ENCODE measurements at regions not wholly inside any gene's neighbourhood (a gene's known extent, or its start where the extent isn't known, plus 50 kb on each side); places are given as distances from the start of the nearest gene placed in this dataset.
"Not testable (repeated sequence)": the region's sequence is repeated elsewhere in the genome, so short reads cannot be mapped to it uniquely, and the experiment has no call there.

- no peak for DNase-seq
These were observed 248.7 kb upstream of the C2CD4B start for GRCh38 chr15:62413786-62414185.

DNA sequence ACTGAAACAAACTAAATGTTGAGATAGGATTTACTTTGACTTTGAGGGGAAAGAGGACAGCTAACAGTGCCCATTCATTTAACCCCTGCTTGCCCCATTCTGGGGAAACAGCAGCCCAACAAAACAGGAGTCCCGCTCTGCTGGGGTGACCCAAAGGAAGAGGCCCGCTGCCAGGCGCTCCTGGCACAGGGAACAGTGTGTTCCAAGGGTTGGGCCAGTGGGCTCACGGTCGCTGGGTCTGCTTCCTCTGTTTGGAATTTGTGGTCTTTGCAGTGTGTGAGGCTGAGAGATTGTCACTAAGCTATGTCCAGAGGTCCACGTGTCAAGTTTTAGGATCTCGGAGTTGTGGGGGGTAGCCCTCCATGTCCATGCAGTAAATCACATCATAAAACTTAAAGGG lies 250.4 kb upstream of the C2CD4B start:
- DNase-seq = no peak

GRCh38 chr15:62416526-62416925 lies 251.4 kb upstream of the C2CD4B start:
- DNase-seq = no peak

DNA sequence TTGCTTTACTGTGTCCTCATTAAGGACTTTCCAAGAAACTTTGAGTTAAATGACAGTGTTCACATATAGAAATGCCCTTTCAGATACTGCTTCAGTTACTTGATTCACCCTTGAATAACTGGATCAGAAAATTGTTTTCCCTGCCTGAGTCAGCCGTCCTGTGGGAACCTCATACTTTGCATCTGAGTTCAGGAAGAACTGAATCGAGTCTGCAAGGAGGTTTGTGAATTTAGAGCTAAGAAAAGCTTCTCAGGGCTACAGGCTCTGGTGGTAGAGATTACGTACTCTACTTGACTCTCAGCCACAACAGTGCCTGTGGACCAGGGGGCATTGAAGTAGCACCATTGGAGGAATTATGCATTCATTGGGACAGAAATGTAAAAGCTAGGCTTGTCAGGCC lies 252.4 kb upstream of the C2CD4B start:
- no peak for DNase-seq

- DNase-seq = not testable (repeated sequence)
These were observed 253.4 kb upstream of the C2CD4B start for GRCh38 chr15:62418496-62418895.

DNA sequence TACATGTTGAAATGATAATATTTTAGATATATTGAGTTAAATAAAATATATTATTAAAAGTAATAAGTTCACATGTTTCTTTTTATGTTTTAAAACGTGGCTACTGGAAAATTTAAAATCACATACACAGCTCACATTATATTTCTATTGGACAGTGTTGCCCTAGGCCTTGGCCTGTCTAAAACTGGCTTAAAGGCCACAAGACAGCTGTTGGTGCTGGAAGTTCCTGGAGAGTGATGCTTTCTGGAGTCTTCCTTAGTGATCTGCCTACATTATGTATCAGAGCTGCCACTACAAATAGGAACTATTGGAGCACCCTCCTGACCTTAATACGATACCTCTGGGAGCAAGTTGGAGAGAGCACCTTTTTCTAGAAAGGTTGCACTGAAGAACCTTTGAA lies 254.1 kb upstream of the C2CD4B start:
- no peak for DNase-seq

GRCh38 chr15:62420371-62420770 lies 255.3 kb upstream of the C2CD4B start:
- not testable (repeated sequence) for DNase-seq

DNA sequence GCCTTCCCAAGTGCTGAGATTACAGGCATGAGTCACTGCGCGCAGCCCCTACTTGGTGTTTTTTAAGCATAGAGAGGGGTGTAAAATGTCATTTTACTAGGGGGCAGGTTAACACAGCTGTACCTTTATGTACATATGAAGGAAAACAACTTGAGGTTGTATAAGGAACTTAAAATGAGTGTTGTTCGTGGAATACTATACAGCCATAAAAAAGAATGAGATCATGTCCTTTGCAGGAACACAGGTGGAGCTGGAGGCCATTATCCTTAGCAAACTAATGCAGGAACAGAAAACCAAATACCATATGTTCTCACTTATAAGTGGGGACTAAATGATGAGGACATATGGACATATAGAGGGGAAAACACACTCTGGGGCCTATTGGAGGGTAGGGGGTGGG lies 256.2 kb upstream of the C2CD4B start:
- DNase-seq = no peak

- no peak for DNase-seq
These were observed 261.4 kb upstream of the C2CD4B start for GRCh38 chr15:62426387-62426956.

GRCh38 chr15:62428259-62428658 lies 263.2 kb upstream of the C2CD4B start:
- DNase-seq = no peak

- DNase-seq = no peak
These were observed 263.9 kb upstream of the C2CD4B start for GRCh38 chr15:62428851-62429598.

GRCh38 chr15:62430056-62430455 lies 265.0 kb upstream of the C2CD4B start:
- no peak for DNase-seq

DNA sequence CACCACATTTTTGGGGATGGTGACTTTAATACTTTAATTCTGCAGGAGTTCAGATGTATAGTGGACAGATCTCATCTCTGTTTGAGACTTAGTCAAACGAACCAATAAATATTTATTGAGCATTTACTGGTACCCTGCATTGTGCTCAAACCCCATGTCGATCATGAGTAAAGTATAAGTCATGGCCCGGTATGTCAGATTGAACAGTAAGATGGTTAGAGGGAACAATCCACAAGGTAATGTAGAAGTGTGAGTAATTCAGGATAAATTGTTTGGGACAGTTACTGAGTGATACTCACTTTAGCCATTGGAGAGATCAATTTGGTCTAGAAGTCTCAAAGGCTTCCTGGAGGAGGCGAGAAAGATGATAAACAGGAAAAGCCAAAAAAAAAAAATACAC lies 265.5 kb upstream of the C2CD4B start:
- no peak for DNase-seq

GRCh38 chr15:62431008-62431797 lies 266.1 kb upstream of the C2CD4B start:
- no peak for DNase-seq

GRCh38 chr15:62431817-62432216 lies 266.7 kb upstream of the C2CD4B start:
- DNase-seq = no peak

DNA sequence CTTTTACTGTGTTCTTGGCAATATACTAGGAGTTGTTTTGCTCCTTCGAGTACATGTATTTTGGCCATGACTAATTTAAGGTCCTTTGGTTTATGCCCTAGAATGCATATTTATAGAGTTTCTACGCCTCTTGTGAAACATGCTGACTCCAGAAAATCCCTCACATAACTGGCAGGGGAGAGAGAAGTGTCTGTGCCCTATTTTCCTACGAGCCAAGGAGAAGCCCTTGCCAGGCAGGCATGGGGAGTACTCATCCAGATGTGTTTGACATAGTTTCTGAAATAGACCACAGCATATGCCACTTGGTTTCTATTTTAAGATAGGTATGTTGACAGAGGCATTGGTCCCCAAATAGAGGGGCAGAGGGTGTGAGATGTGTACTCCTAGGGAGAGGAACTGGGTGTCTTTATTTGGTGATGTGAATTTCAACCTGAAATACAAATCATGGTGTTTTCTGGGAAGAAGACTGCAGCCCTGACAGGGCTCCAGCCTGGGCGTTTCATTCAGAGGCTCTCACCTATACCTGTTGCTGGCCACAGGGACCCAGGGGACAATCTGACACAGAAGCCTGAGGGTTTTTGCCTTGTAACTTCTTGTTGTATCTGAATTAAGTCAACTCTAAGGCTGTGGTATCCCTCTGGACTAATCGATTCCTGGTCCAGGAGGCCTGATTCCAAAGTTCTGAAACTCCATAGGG lies 267.8 kb upstream of the C2CD4B start:
- no peak for DNase-seq

DNA sequence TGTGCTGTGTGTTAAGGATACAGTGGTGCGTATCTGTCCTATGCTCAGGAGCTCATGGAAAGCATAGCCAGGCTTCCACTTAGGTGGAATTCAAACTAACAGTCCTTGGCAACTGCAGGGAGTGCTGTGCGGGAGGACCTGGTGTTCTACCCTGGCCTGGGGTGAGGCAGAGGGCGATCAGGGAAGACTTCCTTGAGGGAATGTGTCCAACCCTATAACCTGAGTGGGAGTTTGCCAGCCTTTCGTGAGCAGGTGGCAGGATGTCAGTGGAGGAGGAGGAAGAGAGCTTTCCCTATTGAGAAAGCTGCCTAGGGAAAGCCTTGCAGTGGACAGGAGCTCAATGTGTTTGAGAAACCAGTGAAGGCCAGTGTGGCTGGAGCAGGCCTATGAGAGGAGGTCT lies 271.1 kb upstream of the C2CD4B start:
- no peak for DNase-seq

GRCh38 chr15:62437753-62438152 lies 272.7 kb upstream of the C2CD4B start:
- DNase-seq = no peak

GRCh38 chr15:62439543-62440016 lies 274.5 kb upstream of the C2CD4B start:
- no peak for DNase-seq

DNA sequence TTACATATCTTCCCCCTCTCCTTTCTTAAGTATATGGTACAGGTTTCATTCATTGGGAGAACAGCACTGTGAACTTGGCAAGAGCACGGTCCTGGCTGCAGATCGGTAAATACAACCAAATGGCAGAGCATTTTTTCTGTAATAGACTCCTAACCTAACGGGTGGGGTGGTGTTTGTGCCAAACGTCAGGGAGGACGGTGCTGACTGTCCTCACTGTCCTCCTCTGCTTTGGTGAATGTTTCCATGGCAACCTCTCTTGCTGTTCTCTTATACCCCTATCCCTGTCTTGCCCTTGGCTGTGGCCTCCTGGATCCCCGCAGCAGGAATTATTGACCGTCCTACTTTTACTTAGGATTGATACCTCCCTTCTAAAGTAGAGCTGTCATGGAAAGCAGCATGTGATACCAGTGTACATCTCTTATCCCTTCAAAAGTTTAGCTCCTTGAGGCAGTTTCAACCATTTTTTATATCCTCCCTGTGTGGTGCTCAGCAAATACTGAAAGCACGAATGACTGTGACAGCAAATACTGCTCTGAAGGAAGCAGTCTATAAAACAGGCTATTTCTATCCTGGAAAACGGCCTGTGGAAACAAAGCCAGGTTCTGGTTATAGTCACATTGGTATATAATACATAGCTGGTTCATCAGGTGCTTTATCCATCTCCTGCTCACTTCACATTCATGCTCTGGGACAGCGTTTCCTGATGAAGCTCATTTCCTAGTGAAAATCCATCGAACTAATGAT lies 275.4 kb upstream of the C2CD4B start:
- DNase-seq = no peak

- DNase-seq = no peak
These were observed 279.3 kb upstream of the C2CD4B start for GRCh38 chr15:62444104-62445022.

Data from activated naive CD4-positive, alpha-beta T cell (primary cell).